ENCODE measurements at regions not wholly inside any gene's neighbourhood (a gene's known extent, or its start where the extent isn't known, plus 50 kb on each side); places are given as distances from the start of the nearest gene placed in this dataset.

DNA sequence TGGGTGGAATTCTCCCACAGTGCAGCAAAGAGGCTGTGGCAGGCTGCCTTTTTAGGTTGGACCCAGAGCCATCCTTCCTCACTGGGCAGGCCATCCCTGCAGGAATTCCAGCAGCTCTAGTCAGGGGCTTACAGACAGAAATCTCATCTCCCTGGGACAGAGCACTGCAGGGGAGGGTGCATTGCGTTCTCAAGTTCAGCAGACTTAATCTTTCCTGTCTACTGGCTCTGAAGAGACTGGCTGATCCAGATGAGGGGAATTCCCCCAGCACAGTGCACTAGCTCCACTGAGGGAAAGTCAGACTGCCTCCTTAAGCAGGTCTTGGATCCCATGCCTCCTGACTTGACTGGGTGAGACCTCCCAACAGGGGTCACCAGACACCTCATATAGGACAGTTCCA lies 899.7 kb upstream of the VRK2 start:
- TF ChIP-seq, protein P1, sequence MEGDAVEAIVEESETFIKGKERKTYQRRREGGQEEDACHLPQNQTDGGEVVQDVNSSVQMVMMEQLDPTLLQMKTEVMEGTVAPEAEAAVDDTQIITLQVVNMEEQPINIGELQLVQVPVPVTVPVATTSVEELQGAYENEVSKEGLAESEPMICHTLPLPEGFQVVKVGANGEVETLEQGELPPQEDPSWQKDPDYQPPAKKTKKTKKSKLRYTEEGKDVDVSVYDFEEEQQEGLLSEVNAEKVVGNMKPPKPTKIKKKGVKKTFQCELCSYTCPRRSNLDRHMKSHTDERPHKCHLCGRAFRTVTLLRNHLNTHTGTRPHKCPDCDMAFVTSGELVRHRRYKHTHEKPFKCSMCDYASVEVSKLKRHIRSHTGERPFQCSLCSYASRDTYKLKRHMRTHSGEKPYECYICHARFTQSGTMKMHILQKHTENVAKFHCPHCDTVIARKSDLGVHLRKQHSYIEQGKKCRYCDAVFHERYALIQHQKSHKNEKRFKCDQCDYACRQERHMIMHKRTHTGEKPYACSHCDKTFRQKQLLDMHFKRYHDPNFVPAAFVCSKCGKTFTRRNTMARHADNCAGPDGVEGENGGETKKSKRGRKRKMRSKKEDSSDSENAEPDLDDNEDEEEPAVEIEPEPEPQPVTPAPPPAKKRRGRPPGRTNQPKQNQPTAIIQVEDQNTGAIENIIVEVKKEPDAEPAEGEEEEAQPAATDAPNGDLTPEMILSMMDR (IDR thresholded peaks at IDR 0.05) = no peak
- no peak for TF ChIP-seq POLR2A (IDR thresholded peaks at IDR 0.05)
